Osteoblast (primary cell): ENCODE measurements at regions not wholly inside any gene's neighbourhood (a gene's known extent, or its start where the extent isn't known, plus 50 kb on each side); places are given as distances from the start of the nearest gene placed in this dataset.

Experiments
- DNase-seq: peaks from one replicate; pipeline ENCODE4 v3.0.0; 2011; ENCODE audit warnings: low spot score, mixed read lengths; ENCODE audit not compliant: insufficient read length; ENCODE audit errors: missing footprints
- H2AFZ ChIP-seq: 2 replicates; pipeline ENCODE4 v1.6.0; 2011; ENCODE audit warnings: mild to moderate bottlenecking, low read length
- H3K27ac ChIP-seq: 2 replicates; pipeline ENCODE4 v1.5.1; 2011; ENCODE audit warnings: mild to moderate bottlenecking, low read depth, low read length, moderate library complexity
- H3K27me3 ChIP-seq: 2 replicates; pipeline ENCODE4 v1.6.0; 2012; ENCODE audit warnings: mild to moderate bottlenecking, control low read depth, inconsistent platforms, low read length, moderate library complexity; ENCODE audit not compliant: insufficient read depth
- H3K36me3 ChIP-seq: 2 replicates; pipeline ENCODE4 v1.5.1; 2011; ENCODE audit warnings: mild to moderate bottlenecking, low read length, control low read depth, moderate library complexity; ENCODE audit not compliant: insufficient read depth
- H3K4me1 ChIP-seq: 2 replicates; pipeline ENCODE4 v1.5.1; 2011; ENCODE audit warnings: mild to moderate bottlenecking, low read length, control low read depth, moderate library complexity; ENCODE audit not compliant: insufficient read depth
- H3K4me2 ChIP-seq: 2 replicates; pipeline ENCODE4 v1.6.0; 2011; ENCODE audit warnings: mild to moderate bottlenecking, low read length; ENCODE audit not compliant: insufficient read depth
- H3K4me3 ChIP-seq: fragments of 200-600 bp; sonication (generic); 3 replicates; pipeline ENCODE4 v1.5.1; 2012; ENCODE audit warnings: mild to moderate bottlenecking, low read length, inconsistent platforms; ENCODE audit not compliant: insufficient read depth
- H3K79me2 ChIP-seq: 2 replicates; pipeline ENCODE4 v1.6.0; 2012; ENCODE audit warnings: mild to moderate bottlenecking, low read length, control low read depth, inconsistent platforms; ENCODE audit not compliant: insufficient read depth
- H3K9me3 ChIP-seq: 2 replicates; pipeline ENCODE4 v1.5.1; 2011; ENCODE audit warnings: low read depth, low read length, control low read depth
- H4K20me1 ChIP-seq: 2 replicates; pipeline ENCODE4 v1.6.0; 2012; ENCODE audit warnings: mild to moderate bottlenecking, low read length, control low read depth; ENCODE audit not compliant: insufficient read depth
- CTCF ChIP-seq: IDR thresholded peaks from 2 replicates; pipeline ENCODE4 v1.5.1; 2011; ENCODE audit warnings: mild to moderate bottlenecking, low read depth, low read length, moderate library complexity; ENCODE audit errors: extremely low read depth

GRCh38 chr20:7272512-7272911, 505.0 kb downstream of the BMP2 start:
- DNase-seq, result no peak
- H3K27me3 ChIP-seq, result no peaks in the 10 kb centered on the region
- no peak overlapping the region for H3K4me3 ChIP-seq
- no peaks in the 10 kb centered on the region for H3K36me3 ChIP-seq
- H3K4me2 ChIP-seq, result no peak overlapping the region
- H3K27ac ChIP-seq, result no peak overlapping the region
- no peaks in the 10 kb centered on the region for H3K79me2 ChIP-seq
- H3K9me3 ChIP-seq, result no peaks in the 10 kb centered on the region
- no peaks in the 10 kb centered on the region for H4K20me1 ChIP-seq
- TF ChIP-seq CTCF, result peak; percentile 18
- H2AFZ ChIP-seq, result no peak overlapping the region
- H3K4me1 ChIP-seq, result no peaks in the 10 kb centered on the region

DNA sequence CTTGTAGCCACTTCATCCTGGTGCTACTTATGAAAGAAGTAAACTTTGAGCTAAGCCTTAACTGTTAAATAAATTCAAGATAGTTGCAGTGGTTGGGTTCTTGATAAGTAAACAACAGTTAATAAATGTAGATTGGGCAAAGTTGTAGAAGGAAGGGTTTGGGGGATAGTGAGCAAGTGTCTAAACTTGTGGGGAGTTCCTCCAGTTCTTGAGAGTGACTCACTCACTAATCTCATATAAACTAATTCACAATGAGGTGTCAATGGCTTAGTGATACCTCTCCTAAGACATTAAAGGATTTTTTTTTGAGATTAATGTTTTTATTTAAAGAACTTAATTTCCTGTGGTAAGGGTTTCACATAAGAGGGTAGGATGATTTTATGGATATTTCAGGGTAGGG, 507.4 kb downstream of the BMP2 start:
- H4K20me1 ChIP-seq, result no peaks in the 10 kb centered on the region
- no peak for DNase-seq

DNA sequence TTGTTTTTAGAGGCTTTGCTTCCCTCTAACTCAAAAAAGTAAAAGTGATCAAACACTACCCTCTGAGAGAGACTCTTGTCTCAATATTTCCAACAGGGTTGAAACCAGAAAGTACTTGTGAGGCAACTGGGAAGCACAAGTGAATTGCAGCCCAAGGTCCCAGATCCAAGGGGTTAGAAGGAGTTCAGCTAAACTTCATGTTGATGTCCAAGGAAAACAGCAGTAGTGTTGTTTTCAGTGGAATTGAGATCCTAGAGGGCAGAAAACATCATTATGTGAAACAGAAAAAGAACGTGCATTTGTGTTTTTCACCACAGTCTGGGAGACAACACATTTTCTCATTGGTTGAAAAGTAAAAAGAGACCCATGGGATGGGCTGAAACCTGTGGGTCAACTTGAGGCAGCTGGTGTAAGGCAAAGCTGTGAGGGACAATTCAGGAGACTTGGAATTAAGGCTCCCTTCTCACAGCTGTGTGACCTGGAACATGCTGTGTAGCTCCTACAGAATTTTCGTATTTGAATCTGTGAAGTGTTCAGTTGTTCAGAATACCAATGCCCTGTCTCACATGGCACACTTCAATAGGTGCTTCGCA, 508.3 kb downstream of the BMP2 start:
- Histone ChIP-seq H3K4me2 (no peak overlapping the region), H3K4me1 (no peaks in the 10 kb centered on the region), H3K36me3 (no peaks in the 10 kb centered on the region), H3K9me3 (no peaks in the 10 kb centered on the region), H3K79me2 (no peaks in the 10 kb centered on the region), H2AFZ (no peak overlapping the region), H4K20me1 (no peaks in the 10 kb centered on the region), H3K4me3 (no peak overlapping the region), H3K27ac (no peak overlapping the region), H3K27me3 (no peaks in the 10 kb centered on the region)
- DNase-seq, result no peak
- no peak for TF ChIP-seq CTCF

More for the DNA sequence above, 507.4 kb downstream of the BMP2 start:
- H3K4me3 ChIP-seq, result no peak overlapping the region
- no peaks in the 10 kb centered on the region for H3K4me1 ChIP-seq
- no peaks in the 10 kb centered on the region for H3K9me3 ChIP-seq
- H3K79me2 ChIP-seq, result no peaks in the 10 kb centered on the region
- H2AFZ ChIP-seq, result no peak overlapping the region
- TF ChIP-seq CTCF, result no peak
- H3K27ac ChIP-seq, result no peak overlapping the region
- no peak overlapping the region for H3K4me2 ChIP-seq
- H3K36me3 ChIP-seq, result no peaks in the 10 kb centered on the region
- no peaks in the 10 kb centered on the region for H3K27me3 ChIP-seq

- Histone ChIP-seq H3K9me3 (no peaks in the 10 kb centered on the region), H3K79me2 (no peaks in the 10 kb centered on the region), H3K27me3 (no peaks in the 10 kb centered on the region), H2AFZ (no peak overlapping the region), H3K4me1 (no peaks in the 10 kb centered on the region), H3K4me3 (no peak overlapping the region), H3K4me2 (no peak overlapping the region), H3K36me3 (no peaks in the 10 kb centered on the region), H3K27ac (no peak overlapping the region), H4K20me1 (no peaks in the 10 kb centered on the region)
- TF ChIP-seq CTCF, result peak; percentile 80
- peak; percentile 44 for DNase-seq
Observed at GRCh38 chr20:7285918-7286556, 518.6 kb downstream of the BMP2 start.
